SK-N-SH (cell line): ENCODE measurements at regions not wholly inside any gene's neighbourhood (a gene's known extent, or its start where the extent isn't known, plus 50 kb on each side); places are given as distances from the start of the nearest gene placed in this dataset.

Source experiments
- CTCF ChIA-PET: fragments of 300-600, 350-600 bp; formaldehyde crosslinking; extraction: SDS; loops from one replicate; lab custom pipeline; 2021; lab: Yijun Ruan, JAX
- POLR2A ChIA-PET: fragments of 350-600 bp; sonication (Branson Sonifier 250); formaldehyde crosslinking; extraction: SDS; loops from one replicate; lab custom pipeline; 2020; ENCODE audit warnings: antibody characterized with exemption, inconsistent platforms; lab: Yijun Ruan, JAX
- DNase-seq: peaks from one replicate; pipeline ENCODE4 v3.0.0; 2012
- H2AFZ ChIP-seq: fragments of 200-600 bp; sonication (generic); 2 replicates; pipeline ENCODE4 v1.8.1; 2016; ENCODE audit warnings: antibody characterized with exemption, mild to moderate bottlenecking, low read depth
- H3F3A ChIP-seq: fragments of 200-600 bp; sonication (generic); replicated peaks from 2 replicates; pipeline ENCODE3; 2016; ENCODE audit warnings: antibody characterized with exemption, mild to moderate bottlenecking; ENCODE audit not compliant: insufficient read depth
- H3K27ac ChIP-seq, 2 experiments: fragments of 200-500 bp in 1 of 2; fragments of 200-600 bp in 1 of 2; sonication (Bioruptor generic) in 1 of 2; sonication (generic), shearing (Covaris generic) in 1 of 2; 2 replicates each; pipeline versions ENCODE4 v1.5.1 to v1.6.1; 2014 to 2016; ENCODE audit warnings: low read depth in 2 of 2, inconsistent platforms in 1 of 2, low read length in 1 of 2, mild to moderate bottlenecking in 1 of 2, mixed read lengths in 1 of 2
- H3K27me3 ChIP-seq: fragments of 200-600 bp; sonication (generic), shearing (Covaris generic); 2 replicates; pipeline ENCODE4 v1.6.1; 2016; ENCODE audit warnings: mixed run types; ENCODE audit not compliant: insufficient read depth
- H3K36me3 ChIP-seq, 2 experiments: fragments of 200-500 bp in 1 of 2; fragments of 200-600 bp in 1 of 2; sonication (Bioruptor generic) in 1 of 2; sonication (generic) in 1 of 2; replicated peaks in 1 of 2; 2 replicates each; pipeline versions ENCODE3 to v1.5.1; 2014 to 2016; ENCODE audit warnings: low read length in 1 of 2, mild to moderate bottlenecking in 1 of 2; ENCODE audit not compliant: insufficient read depth in 2 of 2, control insufficient read depth in 1 of 2
- H3K4me1 ChIP-seq, 2 experiments: fragments of 200-500 bp in 1 of 2; fragments of 200-600 bp in 1 of 2; sonication (Bioruptor generic) in 1 of 2; sonication (generic), shearing (Covaris generic) in 1 of 2; 2 replicates each; pipeline versions ENCODE4 v1.5.1 to v1.6.1; 2014 to 2016; ENCODE audit warnings: low read depth in 1 of 2, low read length in 1 of 2, mixed run types in 1 of 2; ENCODE audit not compliant: insufficient read depth in 2 of 2, control insufficient read depth in 1 of 2
- H3K4me2 ChIP-seq: fragments of 200-600 bp; sonication (generic), shearing (Covaris generic); 2 replicates; pipeline ENCODE4 v1.6.1; 2017; ENCODE audit warnings: mixed run types
- H3K4me3 ChIP-seq, 2 experiments: fragments of 200-500 bp in 1 of 2; fragments of 200-600 bp in 1 of 2; sonication (Bioruptor generic) in 1 of 2; sonication (generic), shearing (Covaris generic) in 1 of 2; 2 replicates each; pipeline versions ENCODE4 v1.5.1 to v1.8.1; 2014 to 2016; ENCODE audit warnings: low read depth in 2 of 2, inconsistent platforms in 1 of 2, low read length in 1 of 2, mild to moderate bottlenecking in 1 of 2, mixed read lengths in 1 of 2, moderate library complexity in 1 of 2
- H3K79me2 ChIP-seq: fragments of 200-600 bp; sonication (generic); 2 replicates; pipeline ENCODE4 v1.8.1; 2017; ENCODE audit warnings: mild to moderate bottlenecking; ENCODE audit not compliant: insufficient read depth
- H3K9ac ChIP-seq: fragments of 200-600 bp; sonication (generic); 2 replicates; pipeline ENCODE4 v1.6.1; 2017; ENCODE audit warnings: mixed run types
- H3K9me2 ChIP-seq: fragments of 200-600 bp; sonication (generic); 2 replicates; pipeline ENCODE4 v1.6.1; 2017; ENCODE audit warnings: mixed run types
- H3K9me3 ChIP-seq: fragments of 200-600 bp; sonication (generic); 2 replicates; pipeline ENCODE4 v1.6.1; 2017; ENCODE audit warnings: mixed run types, mild to moderate bottlenecking, moderate library complexity
- H4K20me1 ChIP-seq: fragments of 200-600 bp; sonication (generic); 2 replicates; pipeline ENCODE4 v1.6.1; 2017; ENCODE audit warnings: mild to moderate bottlenecking, mixed run types; ENCODE audit not compliant: insufficient read depth
- FOXM1 ChIP-seq: IDR thresholded peaks from 2 replicates; pipeline ENCODE4 v1.4.0; 2012; ENCODE audit warnings: low read depth, mild to moderate bottlenecking
- GABPA ChIP-seq: IDR thresholded peaks from 2 replicates; pipeline ENCODE4 v1.4.0; 2012; ENCODE audit warnings: low read depth, mild to moderate bottlenecking
- GATA2 ChIP-seq: sonication (generic); formaldehyde crosslinking; IDR thresholded peaks from 2 replicates; pipeline ENCODE4 v1.5.0; 2020; ENCODE audit warnings: mild to moderate bottlenecking, missing genetic modification reagents
- JUND ChIP-seq: IDR thresholded peaks from 2 replicates; pipeline ENCODE4 v1.4.0; 2012
- NFIC ChIP-seq: IDR thresholded peaks from 2 replicates; pipeline ENCODE4 v1.4.0; 2012; ENCODE audit warnings: borderline replicate concordance
- NRF1 ChIP-seq: IDR thresholded peaks from 2 replicates; pipeline ENCODE4 v1.6.1; 2012; ENCODE audit warnings: low read depth, mild to moderate bottlenecking, low read length
- POLR2AphosphoS5 ChIP-seq: IDR thresholded peaks from 2 replicates; pipeline ENCODE4 v1.6.1; 2012; ENCODE audit warnings: low read depth, low read length
- RCOR1 ChIP-seq: fragments of 150-350 bp; IDR thresholded peaks from 2 replicates; pipeline ENCODE4 v1.6.1; 2017; ENCODE audit warnings: antibody characterized with exemption, low read length
- RFX5 ChIP-seq: IDR thresholded peaks from 2 replicates; pipeline ENCODE4 v1.6.1; 2012; ENCODE audit warnings: mild to moderate bottlenecking, improper control_type of control experiment, low read length
- SIN3A ChIP-seq: IDR thresholded peaks from 2 replicates; pipeline ENCODE4 v1.6.1; 2012; ENCODE audit warnings: low read depth, mild to moderate bottlenecking, low read length, moderate library complexity, borderline replicate concordance
- TAF1 ChIP-seq: IDR thresholded peaks from 2 replicates; pipeline ENCODE4 v1.6.1; 2012; ENCODE audit warnings: low read depth, mild to moderate bottlenecking, low read length, moderate library complexity, borderline replicate concordance
- TCF12 ChIP-seq: IDR thresholded peaks from 2 replicates; pipeline ENCODE4 v1.4.0; 2012
- TEAD4 ChIP-seq: IDR thresholded peaks from 2 replicates; pipeline ENCODE4 v1.4.0; 2012; ENCODE audit warnings: mild to moderate bottlenecking, borderline replicate concordance; ENCODE audit not compliant: insufficient read depth
- YY1 ChIP-seq: IDR thresholded peaks from 2 replicates; pipeline ENCODE4 v1.4.0; 2012; ENCODE audit warnings: low read depth, mild to moderate bottlenecking
- WGBS: methylation state at CpG from one replicate; pipeline ENCODE4 v1.1.6; 2017; ENCODE audit warnings: low lambda C conversion rate; 5-methylcytosine and 5-hydroxymethylcytosine counted together
- TF ChIP-seq, protein P1 (sequence below): IDR thresholded peaks from 2 replicates; pipeline ENCODE4; 2012
- TF ChIP-seq, protein P2 (sequence below): IDR thresholded peaks from 2 replicates; pipeline ENCODE4 v1.4.0; 2012; ENCODE audit warnings: low read depth, borderline replicate concordance
- TF ChIP-seq, protein P3 (sequence below): fragments of 150-350 bp; IDR thresholded peaks from 2 replicates; pipeline ENCODE4 v1.6.1; 2016; ENCODE audit warnings: mild to moderate bottlenecking, low read depth, low read length
- TF ChIP-seq, protein P4 (sequence below): fragments of 150-350 bp; IDR thresholded peaks from 2 replicates; pipeline ENCODE4 v1.6.1; 2017; ENCODE audit warnings: antibody characterized with exemption, low read length, low read depth, borderline replicate concordance

DNA sequence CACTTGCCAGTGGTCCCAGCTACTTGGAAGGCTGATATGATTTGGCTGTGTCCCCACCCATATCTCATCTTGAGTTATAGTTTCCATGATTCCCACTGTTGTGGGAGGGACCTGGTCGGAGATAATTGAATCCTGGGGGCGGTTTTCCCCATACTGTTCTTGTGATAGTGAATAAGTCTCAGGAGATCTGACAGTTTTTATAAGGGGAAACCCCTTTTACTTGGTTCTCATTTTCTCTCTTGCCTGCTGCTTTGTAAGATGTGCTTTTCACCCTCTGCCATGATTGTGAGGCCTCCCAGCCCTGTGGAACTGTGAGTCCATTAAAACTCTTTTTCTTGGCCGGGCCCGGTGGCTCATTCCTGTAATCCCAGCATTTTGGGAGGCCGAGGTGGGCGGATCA is 265.4 kb upstream of the SPOPL start:
- no peak overlapping the region for H3K4me2 ChIP-seq
- H3K9ac ChIP-seq: no peak overlapping the region
- no peaks in the 10 kb centered on the region; the same call in 1 of the 2 replicates for H3K79me2 ChIP-seq
- CTCF ChIA-PET: no interaction called here
- no peaks in the 10 kb centered on the region for H4K20me1 ChIP-seq
- H3K27ac ChIP-seq: no peak overlapping the region
- no peaks in the 10 kb centered on the region for H3K9me3 ChIP-seq
- no peaks in the 10 kb centered on the region for H3F3A ChIP-seq
- H3K27me3 ChIP-seq: no peaks in the 10 kb centered on the region
- no peak for DNase-seq
- H3K36me3 ChIP-seq: no peaks in the 10 kb centered on the region
- no peaks in the 10 kb centered on the region for H3K9me2 ChIP-seq
- WGBS: 89% methylated on average over 6 of the region's 6 CpGs
- no peak overlapping the region for H2AFZ ChIP-seq
- no peak for TF ChIP-seq FOXM1
- no peak overlapping the region for H3K4me3 ChIP-seq
- POLR2A ChIA-PET: no interaction called here
- peaks cover 0 to 2% of the 10 kb centered on the region in 2 experiments; a peak in 1 of 4 replicates for H3K4me1 ChIP-seq

DNA sequence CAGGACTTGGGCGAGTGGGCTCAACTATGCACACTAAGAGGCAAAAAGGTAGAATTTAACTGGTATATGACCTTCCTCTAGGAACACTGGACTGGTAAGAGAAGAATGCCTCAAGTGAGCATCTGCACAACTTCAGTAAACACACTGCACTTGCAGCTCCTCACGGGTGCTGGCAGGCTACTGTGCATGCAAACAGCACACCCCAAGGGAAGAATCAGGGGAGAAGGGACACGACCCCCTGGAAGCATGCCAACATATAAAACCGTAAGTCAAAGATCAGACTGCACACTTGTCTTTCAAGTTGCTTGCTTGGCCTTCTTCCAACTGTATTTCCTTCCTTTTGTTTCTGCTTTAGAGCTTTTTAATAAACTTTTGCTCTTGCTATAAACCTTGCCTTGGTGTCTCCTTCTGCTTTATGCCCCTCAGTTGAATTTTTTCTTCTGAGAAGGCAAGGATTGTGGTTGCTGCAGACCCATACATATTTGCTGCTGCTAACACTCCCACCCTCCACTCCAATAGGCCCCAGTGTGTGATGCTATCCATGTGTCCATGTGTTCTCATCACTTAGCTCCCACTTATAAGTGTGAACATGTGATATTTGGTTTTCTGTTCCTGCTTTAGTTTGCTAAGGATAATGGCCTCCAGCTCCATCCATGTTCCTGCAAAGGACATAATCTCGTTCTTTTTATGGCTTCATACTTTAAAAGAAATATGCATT is 263.7 kb upstream of the SPOPL start:
- ChIA-PET CTCF (interaction anchor here (0.6 kb wide), 1 partner anchor 1086 kb away, joined by 3 read pairs; no protein-coding TSS in a partner anchor), POLR2A (no interaction called here)
- Histone ChIP-seq H3K9ac (no peak overlapping the region), H3K79me2 (no peaks in the 10 kb centered on the region; the same call in 1 of the 2 replicates), H3K4me1 (peaks cover 0 to 2% of the 10 kb centered on the region in 2 experiments; a peak in 1 of 4 replicates), H3K36me3 (no peaks in the 10 kb centered on the region), H3K4me2 (no peak overlapping the region)
- TF ChIP-seq, protein P1, sequence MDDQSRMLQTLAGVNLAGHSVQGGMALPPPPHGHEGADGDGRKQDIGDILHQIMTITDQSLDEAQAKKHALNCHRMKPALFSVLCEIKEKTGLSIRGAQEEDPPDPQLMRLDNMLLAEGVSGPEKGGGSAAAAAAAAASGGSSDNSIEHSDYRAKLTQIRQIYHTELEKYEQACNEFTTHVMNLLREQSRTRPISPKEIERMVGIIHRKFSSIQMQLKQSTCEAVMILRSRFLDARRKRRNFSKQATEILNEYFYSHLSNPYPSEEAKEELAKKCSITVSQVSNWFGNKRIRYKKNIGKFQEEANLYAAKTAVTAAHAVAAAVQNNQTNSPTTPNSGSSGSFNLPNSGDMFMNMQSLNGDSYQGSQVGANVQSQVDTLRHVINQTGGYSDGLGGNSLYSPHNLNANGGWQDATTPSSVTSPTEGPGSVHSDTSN: no peak
- TF ChIP-seq TEAD4 (no peak), POLR2AphosphoS5 (no peak), RCOR1 (no peak), TCF12 (no peak)
- TF ChIP-seq, protein P2, sequence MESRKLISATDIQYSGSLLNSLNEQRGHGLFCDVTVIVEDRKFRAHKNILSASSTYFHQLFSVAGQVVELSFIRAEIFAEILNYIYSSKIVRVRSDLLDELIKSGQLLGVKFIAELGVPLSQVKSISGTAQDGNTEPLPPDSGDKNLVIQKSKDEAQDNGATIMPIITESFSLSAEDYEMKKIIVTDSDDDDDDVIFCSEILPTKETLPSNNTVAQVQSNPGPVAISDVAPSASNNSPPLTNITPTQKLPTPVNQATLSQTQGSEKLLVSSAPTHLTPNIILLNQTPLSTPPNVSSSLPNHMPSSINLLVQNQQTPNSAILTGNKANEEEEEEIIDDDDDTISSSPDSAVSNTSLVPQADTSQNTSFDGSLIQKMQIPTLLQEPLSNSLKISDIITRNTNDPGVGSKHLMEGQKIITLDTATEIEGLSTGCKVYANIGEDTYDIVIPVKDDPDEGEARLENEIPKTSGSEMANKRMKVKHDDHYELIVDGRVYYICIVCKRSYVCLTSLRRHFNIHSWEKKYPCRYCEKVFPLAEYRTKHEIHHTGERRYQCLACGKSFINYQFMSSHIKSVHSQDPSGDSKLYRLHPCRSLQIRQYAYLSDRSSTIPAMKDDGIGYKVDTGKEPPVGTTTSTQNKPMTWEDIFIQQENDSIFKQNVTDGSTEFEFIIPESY: no peak
- TF ChIP-seq, all 33 proteins: peak for 0
- WGBS: 48% methylated on average over 4 of the region's 5 CpGs
- Histone ChIP-seq H3K9me2 (no peaks in the 10 kb centered on the region), H3K9me3 (no peaks in the 10 kb centered on the region), H4K20me1 (no peaks in the 10 kb centered on the region), H3K27me3 (no peaks in the 10 kb centered on the region), H2AFZ (no peak overlapping the region), H3K4me3 (no peak overlapping the region), H3F3A (no peaks in the 10 kb centered on the region), H3K27ac (no peak overlapping the region)
- DNase-seq: no peak

DNA sequence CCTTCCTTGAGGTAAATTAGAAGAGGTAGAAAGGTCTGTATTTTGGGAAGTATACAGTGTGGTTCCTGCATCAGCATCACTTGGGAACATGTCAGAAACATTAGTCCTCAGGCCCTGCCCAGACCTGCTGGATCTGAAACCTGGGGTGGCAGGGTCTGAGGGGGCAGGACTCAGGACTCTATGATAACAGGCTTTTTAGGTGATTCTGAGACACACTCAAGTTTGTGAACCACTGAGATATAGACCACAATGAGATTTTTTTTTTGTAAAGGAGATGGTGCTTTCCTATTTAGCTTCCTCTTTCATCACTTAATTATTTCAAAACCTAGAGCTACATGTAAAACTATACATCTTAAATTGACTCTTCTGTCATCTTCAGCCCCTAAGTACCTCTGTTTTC is 262.7 kb upstream of the SPOPL start:
- H3F3A ChIP-seq: no peaks in the 10 kb centered on the region
- H3K27me3 ChIP-seq: no peaks in the 10 kb centered on the region
- H3K4me3 ChIP-seq: no peak overlapping the region
- POLR2A ChIA-PET: no interaction called here
- no peak overlapping the region for H3K9ac ChIP-seq
- peaks cover 0 to 2% of the 10 kb centered on the region in 2 experiments; a peak in 1 of 4 replicates for H3K4me1 ChIP-seq
- H3K9me3 ChIP-seq: no peaks in the 10 kb centered on the region
- H3K36me3 ChIP-seq: no peaks in the 10 kb centered on the region
- no peaks in the 10 kb centered on the region for H4K20me1 ChIP-seq
- H3K79me2 ChIP-seq: no peaks in the 10 kb centered on the region; the same call in 1 of the 2 replicates
- H3K27ac ChIP-seq: no peak overlapping the region
- DNase-seq: no peak
- H3K9me2 ChIP-seq: no peaks in the 10 kb centered on the region
- H3K4me2 ChIP-seq: no peak overlapping the region
- CTCF ChIA-PET: interaction anchor here (0.6 kb wide), 1 partner anchor 1087 kb away, joined by 3 read pairs; no protein-coding TSS in a partner anchor
- no peak overlapping the region for H2AFZ ChIP-seq
- TF ChIP-seq JUND: no peak
- no peak for TF ChIP-seq GABPA
- TF ChIP-seq, protein P3, sequence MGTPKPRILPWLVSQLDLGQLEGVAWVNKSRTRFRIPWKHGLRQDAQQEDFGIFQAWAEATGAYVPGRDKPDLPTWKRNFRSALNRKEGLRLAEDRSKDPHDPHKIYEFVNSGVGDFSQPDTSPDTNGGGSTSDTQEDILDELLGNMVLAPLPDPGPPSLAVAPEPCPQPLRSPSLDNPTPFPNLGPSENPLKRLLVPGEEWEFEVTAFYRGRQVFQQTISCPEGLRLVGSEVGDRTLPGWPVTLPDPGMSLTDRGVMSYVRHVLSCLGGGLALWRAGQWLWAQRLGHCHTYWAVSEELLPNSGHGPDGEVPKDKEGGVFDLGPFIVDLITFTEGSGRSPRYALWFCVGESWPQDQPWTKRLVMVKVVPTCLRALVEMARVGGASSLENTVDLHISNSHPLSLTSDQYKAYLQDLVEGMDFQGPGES: no peak
- no peak for TF ChIP-seq GATA2 (CRISPR knock-in tag)
- TF ChIP-seq NFIC: no peak
- no peak for TF ChIP-seq TAF1
- TF ChIP-seq NRF1: no peak
- TF ChIP-seq, protein P4, sequence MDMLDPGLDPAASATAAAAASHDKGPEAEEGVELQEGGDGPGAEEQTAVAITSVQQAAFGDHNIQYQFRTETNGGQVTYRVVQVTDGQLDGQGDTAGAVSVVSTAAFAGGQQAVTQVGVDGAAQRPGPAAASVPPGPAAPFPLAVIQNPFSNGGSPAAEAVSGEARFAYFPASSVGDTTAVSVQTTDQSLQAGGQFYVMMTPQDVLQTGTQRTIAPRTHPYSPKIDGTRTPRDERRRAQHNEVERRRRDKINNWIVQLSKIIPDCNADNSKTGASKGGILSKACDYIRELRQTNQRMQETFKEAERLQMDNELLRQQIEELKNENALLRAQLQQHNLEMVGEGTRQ: no peak
- no peak for TF ChIP-seq SIN3A
- TF ChIP-seq YY1: no peak
- TF ChIP-seq POLR2AphosphoS5: no peak
- TF ChIP-seq RFX5: no peak
